ENCODE measurements at regions not wholly inside any gene's neighbourhood (a gene's known extent, or its start where the extent isn't known, plus 50 kb on each side); places are given as distances from the start of the nearest gene placed in this dataset.

GRCh38 chr1:102315096-102315495 is 318.4 kb upstream of the OLFM3 start:
- TF ChIP-seq, protein P1, sequence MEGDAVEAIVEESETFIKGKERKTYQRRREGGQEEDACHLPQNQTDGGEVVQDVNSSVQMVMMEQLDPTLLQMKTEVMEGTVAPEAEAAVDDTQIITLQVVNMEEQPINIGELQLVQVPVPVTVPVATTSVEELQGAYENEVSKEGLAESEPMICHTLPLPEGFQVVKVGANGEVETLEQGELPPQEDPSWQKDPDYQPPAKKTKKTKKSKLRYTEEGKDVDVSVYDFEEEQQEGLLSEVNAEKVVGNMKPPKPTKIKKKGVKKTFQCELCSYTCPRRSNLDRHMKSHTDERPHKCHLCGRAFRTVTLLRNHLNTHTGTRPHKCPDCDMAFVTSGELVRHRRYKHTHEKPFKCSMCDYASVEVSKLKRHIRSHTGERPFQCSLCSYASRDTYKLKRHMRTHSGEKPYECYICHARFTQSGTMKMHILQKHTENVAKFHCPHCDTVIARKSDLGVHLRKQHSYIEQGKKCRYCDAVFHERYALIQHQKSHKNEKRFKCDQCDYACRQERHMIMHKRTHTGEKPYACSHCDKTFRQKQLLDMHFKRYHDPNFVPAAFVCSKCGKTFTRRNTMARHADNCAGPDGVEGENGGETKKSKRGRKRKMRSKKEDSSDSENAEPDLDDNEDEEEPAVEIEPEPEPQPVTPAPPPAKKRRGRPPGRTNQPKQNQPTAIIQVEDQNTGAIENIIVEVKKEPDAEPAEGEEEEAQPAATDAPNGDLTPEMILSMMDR (IDR thresholded peaks at IDR 0.05): no peak
- TF ChIP-seq POLR2AphosphoS5 (IDR thresholded peaks at IDR 0.05): no peak
- no peak for TF ChIP-seq POLR2A (IDR thresholded peaks at IDR 0.05)
- TF ChIP-seq EP300 (IDR thresholded peaks at IDR 0.05): no peak

Measured in upper lobe of left lung (tissue), 4 donors.